GM18951 (cell line): ENCODE measurements at regions not wholly inside any gene's neighbourhood (a gene's known extent, or its start where the extent isn't known, plus 50 kb on each side); places are given as distances from the start of the nearest gene placed in this dataset.

Experiments
- POLR2A ChIP-seq: IDR thresholded peaks from 4 replicates; pipeline ENCODE4 v1.6.1; 2011; ENCODE audit warnings: mild to moderate bottlenecking; ENCODE audit not compliant: insufficient read length, insufficient read depth; ENCODE audit errors: extremely low read depth
- in situ Hi-C: fragments of 300-500 bp; cut with MboI; formaldehyde crosslinking; loops from one replicate; pipeline ENCODE4 v1.12.0; 2022; ENCODE audit warnings: low sequenced_read_pairs, mixed read lengths, inconsistent platforms; ENCODE audit not compliant: unreplicated experiment

DNA sequence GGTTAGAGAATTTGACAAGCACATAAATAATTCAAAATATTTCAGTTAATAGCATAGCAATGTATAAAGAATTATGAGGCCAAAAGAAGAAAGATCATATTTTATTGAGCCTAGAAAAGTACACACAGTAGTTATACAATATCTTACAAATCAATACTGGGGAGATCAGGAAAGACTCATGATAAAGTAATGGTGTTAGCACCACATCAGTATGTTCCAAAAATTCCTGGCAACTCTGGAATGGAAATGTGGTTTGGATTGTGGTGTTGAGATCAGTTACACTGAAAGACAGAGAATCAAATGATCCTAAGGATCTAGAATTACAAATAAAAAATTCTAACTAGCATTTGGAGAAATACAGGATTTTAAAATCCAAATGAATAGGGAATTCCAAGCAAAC lies 420.5 kb upstream of the CNTNAP2 start:
- no peak for TF ChIP-seq POLR2A
- in situ Hi-C loops, result no loop called here

DNA sequence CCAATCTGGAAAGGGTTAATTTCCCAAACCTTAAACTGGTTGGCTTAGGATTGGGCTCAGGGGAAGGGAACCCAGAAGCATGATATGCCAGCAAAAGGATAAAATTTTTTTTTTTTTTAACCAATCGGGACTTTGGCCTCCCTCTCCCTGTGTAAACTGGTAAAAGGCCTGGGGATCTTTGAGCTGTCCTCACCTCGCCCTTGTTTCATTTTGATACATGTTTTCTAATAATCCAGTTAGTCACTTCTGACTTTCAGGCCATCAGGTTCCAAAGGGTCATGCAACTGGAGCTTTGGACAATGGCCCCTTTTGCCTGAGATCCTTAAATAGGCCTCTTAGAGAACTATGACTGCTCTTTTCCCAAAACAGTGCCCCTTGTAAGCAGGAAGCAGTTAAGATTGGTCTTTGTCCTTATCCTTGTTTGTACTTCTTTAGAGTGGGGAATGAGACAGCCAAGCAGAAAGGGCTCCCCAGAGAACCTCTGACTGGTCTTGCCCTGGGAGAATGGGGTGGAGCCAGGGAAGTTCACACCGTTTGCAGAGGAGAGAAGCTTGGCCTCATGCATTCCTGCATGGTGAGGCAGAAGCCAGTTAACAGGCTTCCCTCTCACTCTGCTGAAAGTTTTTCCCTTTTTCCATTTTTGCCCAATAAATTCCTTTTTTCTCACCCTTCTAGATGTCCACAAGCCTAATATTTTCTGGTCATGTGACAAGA lies 424.2 kb upstream of the CNTNAP2 start:
- no peak for TF ChIP-seq POLR2A
- in situ Hi-C loops, result no loop called here

DNA sequence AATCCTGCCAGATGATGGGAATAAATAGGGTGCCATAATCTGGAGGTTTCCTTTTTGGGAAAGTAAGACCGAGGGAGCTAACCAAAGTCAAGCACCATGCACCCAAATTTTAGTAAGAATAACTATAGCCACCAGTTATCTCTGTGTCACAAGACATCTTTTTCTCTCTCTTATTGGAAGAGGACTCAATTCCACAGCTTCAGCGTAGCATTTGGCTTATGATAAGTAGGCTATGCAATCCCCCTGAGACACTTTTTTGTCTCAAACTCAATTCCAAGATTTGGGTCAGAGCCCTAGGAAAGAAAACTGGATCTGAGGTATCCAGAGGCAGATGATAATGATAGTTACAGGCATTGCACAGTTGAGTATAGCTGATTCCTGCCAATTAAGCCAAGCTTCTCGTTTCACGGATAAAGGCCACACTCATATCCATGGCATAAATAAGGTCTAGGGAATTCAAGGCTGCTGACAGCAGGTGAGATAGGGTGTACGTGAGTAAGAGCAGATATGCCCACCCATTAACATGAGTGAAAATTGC lies 425.2 kb upstream of the CNTNAP2 start:
- in situ Hi-C loops, result no loop called here
- no peak for TF ChIP-seq POLR2A

DNA sequence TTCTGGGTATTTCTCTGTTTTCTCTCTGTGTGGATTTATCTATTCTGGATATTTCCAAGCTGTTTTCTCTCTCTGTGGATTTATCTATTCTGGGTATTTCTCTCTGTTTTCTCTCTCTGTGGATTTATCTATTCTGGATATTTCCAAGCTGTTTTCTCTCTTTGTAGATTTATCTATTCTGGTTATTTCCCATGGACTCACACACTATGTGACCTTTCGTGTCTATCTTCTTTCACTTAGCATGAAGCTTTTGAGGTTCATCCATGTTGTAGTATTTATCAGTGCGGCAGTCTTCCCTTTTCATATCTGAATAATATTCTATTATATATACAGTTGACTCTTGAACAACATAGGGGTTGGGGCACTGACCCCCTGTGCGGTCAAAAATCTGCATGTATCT lies 435.0 kb upstream of the CNTNAP2 start:
- in situ Hi-C loops, result no loop called here
- TF ChIP-seq POLR2A, result no peak

DNA sequence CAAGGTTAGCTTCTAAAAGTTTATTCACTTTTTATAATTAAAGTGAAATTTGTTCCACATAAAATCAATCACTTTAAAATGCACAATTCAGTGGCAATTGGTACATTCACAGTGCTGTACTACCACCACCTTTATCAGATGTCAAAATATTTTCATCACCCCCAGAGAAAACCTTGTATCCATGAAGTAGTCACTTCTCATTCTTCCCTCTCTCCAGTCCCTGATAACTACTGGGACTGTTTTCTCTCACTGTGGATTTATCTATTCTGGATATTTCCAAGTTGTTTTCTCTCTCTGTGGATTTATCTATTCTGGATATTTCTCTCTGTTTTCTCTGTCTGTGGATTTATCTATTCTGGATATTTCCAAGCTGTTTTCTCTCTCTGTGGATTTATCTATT lies 435.4 kb upstream of the CNTNAP2 start:
- in situ Hi-C loops, result no loop called here
- no peak for TF ChIP-seq POLR2A

DNA sequence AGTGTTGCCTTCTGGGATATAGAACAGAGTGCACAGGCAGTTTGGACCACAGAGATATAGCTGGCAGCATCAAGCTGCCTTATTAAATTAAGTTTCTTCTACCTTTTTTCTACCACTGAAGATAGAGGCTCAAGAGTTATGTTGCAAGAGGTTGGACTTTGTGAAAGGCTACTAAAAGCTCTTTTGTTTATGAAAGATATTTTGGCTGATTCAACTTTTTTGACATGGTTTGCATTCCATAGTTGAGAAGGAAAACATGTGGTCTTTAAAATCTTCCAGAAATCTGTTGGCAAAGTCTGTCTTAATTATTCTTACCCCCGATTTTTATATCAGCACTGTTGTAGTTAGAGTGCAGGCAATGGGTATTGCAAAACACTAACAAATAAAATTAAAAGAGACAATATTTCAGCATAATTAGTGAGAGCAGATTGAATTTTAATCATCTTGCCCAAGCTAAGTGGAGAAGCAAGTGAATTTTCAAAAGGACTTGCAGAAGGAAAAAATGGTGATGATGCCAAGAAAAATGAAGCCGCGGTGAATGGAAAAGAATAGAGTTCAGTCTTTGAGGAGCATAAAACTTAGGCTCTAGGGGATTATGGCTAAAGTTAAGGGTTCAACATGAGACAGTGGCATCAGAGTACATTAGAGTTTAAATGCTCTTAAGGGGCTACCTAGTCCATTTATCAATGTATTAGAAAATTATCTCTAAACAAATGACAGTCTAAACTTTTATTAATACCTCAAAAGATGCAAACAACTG lies 450.9 kb upstream of the CNTNAP2 start:
- no peak for TF ChIP-seq POLR2A

DNA sequence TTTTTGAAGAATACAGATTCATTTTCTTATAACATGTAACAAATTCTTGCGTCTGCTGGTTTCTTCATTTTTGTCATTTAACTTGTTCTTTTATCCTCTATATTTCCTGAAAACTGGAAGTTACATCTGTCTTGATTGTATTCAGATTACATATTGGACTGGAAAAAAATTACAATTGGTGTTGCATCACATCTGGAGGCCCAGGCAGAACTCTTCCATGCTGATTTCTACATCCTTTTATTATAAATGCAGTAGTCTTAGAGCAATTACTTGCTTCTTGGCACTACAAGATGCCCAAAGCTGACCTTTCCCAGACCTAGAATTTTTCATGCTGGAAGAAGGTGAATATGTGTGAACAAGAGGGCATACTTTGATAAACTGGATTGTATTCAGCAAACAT lies 460.9 kb upstream of the CNTNAP2 start:
- in situ Hi-C loops, result no loop called here
- TF ChIP-seq POLR2A, result no peak

More for the DNA sequence above, 450.9 kb upstream of the CNTNAP2 start:
- in situ Hi-C loops, result no loop called here

DNA sequence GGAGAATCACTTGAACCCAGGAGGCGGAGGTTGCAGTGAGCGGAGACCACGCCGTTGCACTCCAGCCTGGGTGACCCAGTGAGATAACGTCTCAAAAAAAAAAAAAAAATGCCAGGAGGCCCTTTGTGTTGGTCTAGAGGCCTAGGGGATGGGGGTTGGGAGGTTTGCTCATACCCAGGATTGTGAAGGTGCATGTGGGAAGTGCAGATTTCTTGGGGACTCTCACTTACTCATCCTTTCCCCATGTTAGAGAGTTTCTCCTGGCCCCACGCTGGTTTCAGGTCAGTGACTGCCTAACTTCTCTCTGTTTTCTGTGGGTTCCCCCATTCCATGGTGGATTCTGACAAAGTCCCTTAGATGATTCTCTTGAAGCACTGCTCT lies 471.5 kb upstream of the CNTNAP2 start:
- in situ Hi-C loops, result no loop called here
- no peak for TF ChIP-seq POLR2A

DNA sequence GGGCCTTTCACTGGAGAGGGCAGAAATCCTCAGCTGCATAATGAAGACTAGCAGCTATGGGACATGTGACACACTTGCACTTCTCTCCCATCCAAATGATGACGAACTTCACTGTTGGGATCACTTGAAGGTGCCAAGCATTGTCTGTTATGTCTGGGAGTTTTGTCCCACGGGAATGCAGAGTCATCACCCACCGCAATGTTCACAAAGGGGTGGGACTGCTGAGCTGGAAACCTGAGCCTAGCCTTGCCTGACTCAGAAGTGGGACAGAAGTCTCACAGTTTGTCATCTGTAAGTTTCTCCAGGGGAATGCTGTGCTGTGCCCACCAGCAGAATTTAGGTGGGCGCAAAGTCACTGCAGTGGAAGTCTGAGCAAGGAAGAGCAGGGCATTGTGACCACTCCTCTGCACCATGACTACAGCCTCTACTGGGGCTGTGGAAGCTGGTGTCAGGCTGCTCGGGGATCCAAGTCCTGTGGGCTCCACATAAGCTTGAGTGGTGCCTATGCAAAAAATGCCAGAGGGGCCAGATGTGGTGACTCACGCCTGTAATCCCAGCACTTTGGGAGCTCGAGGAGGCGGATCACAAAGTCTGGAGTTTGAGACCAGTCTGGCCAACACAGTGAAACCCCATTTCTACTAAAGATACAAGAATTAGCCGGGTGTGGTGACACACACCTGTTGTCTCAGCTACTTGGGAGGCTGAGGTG lies 472.0 kb upstream of the CNTNAP2 start:
- in situ Hi-C loops, result no loop called here
- TF ChIP-seq POLR2A, result no peak

DNA sequence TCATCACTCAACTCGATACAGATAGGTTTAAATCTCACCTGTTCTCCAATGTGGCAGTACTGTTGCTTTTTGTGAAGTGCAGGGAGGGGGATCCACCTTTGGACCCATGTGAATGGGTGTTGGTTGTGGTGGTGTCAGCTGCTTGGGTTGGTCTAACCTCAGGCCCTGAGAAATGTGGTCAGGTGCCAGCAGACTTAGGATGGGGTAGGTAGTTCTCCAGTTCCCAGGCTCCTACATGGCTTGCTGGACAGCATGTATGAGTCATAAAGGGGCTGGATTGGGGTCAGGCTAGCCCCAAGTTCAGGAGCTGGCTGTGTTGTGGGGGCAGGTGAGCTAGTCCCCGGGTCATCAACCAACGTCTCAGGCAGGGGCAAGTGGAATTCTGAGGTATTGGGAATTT lies 472.6 kb upstream of the CNTNAP2 start:
- no peak for TF ChIP-seq POLR2A
- in situ Hi-C loops, result no loop called here

DNA sequence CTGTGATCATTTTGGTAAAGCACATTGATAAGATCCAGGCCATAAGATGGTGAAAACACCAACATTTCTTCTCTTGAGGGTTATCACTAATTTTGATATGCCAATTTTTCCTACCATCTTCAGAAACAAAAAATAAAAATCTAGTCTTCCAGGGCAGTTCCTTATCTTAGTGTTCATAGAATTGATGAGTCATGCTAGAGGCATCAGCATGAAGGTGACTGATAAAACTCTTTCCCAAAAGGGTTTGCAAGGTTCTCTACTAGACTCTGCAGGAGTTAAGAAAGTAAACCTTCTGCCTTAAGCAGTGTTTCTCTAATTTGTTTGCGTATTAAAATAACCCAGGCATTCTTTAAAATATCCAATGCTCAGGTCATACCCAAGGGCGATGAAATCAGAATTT lies 483.1 kb upstream of the CNTNAP2 start:
- in situ Hi-C loops, result no loop called here
- no peak for TF ChIP-seq POLR2A

DNA sequence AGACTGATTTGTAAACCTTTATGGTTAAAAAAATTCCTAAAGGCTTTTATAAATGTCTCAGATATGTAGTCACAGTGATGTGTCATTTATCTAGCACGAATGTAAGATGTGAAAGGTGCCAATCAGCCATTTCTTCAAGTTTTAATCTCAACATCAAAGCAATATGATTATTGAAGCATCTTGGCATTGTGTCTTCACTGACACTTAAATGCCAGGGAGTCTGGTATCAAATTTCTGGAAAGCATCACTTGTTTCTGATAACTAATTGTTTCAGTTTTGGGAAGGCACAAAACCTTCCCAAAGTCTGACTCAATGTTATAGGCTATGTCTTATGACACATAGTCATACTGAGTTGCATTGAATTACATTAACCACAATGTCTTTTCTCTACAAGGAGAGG lies 492.0 kb upstream of the CNTNAP2 start:
- TF ChIP-seq POLR2A, result no peak
- in situ Hi-C loops, result no loop called here

DNA sequence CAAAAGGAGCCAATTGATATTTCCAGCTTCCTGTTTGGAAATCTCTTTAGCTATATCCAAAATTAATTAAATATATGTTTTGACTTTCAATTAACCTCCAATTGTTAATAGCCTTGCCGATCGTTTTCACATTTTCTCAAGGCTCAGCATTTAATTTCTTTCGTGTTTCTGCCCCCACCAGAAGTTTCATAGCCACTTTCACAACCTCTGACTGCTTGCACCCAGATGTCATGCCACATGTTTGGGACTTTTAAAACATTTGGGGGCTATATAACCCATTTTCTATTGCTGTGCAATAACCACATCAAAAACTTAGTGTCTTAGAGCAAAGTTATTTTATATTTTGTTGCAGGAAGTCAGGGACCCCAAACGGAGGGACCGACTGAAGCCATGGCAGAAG lies 510.6 kb upstream of the CNTNAP2 start:
- in situ Hi-C loops, result no loop called here

More for the DNA sequence above, 510.6 kb upstream of the CNTNAP2 start:
- no peak for TF ChIP-seq POLR2A
